ENCODE measurements at regions not wholly inside any gene's neighbourhood (a gene's known extent, or its start where the extent isn't known, plus 50 kb on each side); places are given as distances from the start of the nearest gene placed in this dataset.

DNA sequence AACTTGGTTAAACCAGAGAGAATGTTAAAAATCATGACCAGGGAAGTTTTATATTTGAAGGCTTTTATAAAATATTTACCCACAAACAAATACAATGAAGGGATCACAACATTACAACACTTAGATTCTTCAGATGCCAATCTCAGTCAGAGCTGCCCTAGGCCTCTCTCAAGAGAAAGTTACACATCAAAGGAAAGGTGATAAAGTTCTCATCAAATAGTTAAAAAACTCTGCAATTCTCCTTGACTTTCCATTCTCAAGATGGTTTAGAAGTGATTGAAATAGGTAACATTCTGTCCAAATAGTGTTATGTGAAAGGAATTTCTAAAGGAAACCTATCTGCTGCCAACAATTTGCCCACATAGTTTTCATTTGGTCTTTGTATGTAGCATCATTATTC, 1115.2 kb upstream of the MIR17HG start:
- TF ChIP-seq, protein P1, sequence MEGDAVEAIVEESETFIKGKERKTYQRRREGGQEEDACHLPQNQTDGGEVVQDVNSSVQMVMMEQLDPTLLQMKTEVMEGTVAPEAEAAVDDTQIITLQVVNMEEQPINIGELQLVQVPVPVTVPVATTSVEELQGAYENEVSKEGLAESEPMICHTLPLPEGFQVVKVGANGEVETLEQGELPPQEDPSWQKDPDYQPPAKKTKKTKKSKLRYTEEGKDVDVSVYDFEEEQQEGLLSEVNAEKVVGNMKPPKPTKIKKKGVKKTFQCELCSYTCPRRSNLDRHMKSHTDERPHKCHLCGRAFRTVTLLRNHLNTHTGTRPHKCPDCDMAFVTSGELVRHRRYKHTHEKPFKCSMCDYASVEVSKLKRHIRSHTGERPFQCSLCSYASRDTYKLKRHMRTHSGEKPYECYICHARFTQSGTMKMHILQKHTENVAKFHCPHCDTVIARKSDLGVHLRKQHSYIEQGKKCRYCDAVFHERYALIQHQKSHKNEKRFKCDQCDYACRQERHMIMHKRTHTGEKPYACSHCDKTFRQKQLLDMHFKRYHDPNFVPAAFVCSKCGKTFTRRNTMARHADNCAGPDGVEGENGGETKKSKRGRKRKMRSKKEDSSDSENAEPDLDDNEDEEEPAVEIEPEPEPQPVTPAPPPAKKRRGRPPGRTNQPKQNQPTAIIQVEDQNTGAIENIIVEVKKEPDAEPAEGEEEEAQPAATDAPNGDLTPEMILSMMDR (IDR thresholded peaks at IDR 0.05 in 2 of 3, conservative IDR thresholded peaks at IDR 0.05 in 1 of 3; ENCODE audit: borderline replicate concordance in 1 of 3, insufficient read depth in 1 of 3, low read depth in 2 of 3, low read length in 2 of 3), result no peak
- no peak for TF ChIP-seq POLR2A (IDR thresholded peaks at IDR 0.05; ENCODE audit: borderline replicate concordance, extremely low read depth, insufficient read depth, insufficient read length)

Measured in HCT116 (cell line).